GM21360 (cell line): ENCODE measurements at regions not wholly inside any gene's neighbourhood (a gene's known extent, or its start where the extent isn't known, plus 50 kb on each side); places are given as distances from the start of the nearest gene placed in this dataset.

ENCODE experiments used
- ATAC-seq: cut with Tn5 transposase; IDR thresholded peaks from one replicate; pipeline ENCODE4 v1.9.1; 2021; ENCODE audit warnings: mild to moderate bottlenecking, moderate library complexity; ENCODE audit not compliant: unreplicated experiment

GRCh38 chr9:73845954-73846690 lies 651.0 kb upstream of the RORB start:
- no peak for ATAC-seq

GRCh38 chr9:73847536-73847935 lies 649.6 kb upstream of the RORB start:
- ATAC-seq: no peak

DNA sequence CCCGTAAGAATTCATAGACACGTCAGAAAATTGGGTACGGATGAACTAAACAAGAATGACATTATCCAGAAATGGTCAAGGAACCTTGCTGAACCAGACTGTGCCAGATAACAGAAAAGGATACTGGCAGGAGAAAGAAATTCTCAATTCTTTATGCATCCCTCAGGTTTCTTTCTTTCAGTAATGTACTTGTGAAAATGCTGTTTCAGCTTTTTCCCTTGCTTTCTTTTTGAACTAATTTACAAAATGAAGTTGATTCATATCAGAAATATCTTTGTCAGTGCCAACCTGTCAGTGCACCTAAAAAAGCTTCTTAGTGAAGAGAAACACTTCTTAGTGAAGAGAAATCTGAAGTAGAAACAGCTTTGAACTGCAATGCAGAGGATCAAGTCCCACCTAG lies 643.6 kb upstream of the RORB start:
- no peak for ATAC-seq

DNA sequence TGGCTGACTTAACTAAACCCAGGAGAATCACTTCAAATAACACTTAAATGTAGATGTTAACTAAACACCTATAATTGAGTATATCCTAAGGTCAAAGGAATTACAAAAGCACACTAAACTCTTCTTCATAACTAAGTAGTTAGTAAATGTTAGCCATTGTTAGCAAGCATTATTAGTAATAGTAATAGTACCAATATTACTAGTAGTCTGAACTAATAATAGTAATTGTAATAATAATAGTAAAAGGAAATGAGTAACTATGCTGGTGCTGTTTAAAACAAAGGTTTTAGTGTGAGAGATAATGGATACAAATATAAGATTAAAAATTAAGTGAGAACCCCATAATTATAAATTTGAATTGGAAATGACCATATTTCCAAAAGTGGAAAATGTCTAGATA lies 641.9 kb upstream of the RORB start:
- no peak for ATAC-seq

DNA sequence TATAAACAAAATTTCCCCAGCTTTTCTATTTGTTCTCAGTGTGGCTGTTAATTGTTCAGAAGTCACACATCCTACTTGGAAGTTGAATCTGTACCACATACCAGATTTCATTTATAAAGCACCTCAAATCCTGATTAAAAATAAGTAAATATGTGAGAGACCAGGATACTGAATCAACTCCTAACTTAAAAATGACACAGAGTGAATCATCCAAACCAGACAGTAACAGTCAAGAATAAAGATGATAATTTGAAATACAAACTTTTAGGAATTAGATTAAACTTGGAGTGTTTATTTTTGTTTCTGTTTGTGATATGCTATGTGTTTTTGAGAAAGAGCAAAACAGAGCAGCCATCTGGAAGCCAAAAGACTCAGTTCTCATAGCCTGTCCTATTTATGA lies 633.2 kb upstream of the RORB start:
- no peak for ATAC-seq

GRCh38 chr9:73866451-73866850 lies 630.7 kb upstream of the RORB start:
- ATAC-seq: no peak

- no peak for ATAC-seq
Measured at GRCh38 chr9:73869264-73869663, 627.9 kb upstream of the RORB start.

GRCh38 chr9:73871636-73872035 lies 625.5 kb upstream of the RORB start:
- no peak for ATAC-seq

GRCh38 chr9:73872701-73873100 lies 624.4 kb upstream of the RORB start:
- no peak for ATAC-seq

GRCh38 chr9:73880101-73880500 lies 617.0 kb upstream of the RORB start:
- ATAC-seq: no peak

- no peak for ATAC-seq
Measured at GRCh38 chr9:73889023-73889422, 608.1 kb upstream of the RORB start.

DNA sequence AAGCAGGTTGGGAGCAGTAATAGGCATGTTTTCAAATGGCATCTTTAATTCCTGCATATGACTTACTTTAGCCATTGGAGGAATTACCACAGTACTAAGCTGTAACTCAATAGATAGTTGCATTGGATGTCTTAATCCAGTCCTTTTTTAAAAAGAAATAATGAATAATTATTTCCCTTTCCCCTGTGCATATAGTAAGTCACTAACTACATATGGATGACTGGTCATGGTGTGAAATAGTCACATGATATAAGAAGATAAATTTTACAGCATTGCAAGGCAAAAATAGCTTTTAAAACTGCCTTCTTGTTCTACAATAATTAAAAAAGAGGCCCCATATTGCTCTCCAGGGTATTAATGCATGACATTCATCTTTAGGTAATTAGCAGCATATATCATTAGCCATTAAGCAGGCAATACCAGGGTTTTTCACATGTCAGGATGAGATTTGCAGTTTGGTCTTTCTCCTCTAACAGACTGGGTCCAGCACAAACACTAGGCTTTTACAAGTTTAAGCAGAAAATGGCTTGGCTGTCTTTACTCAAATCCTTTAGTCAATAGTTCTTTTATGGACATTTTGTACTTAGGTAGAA lies 606.4 kb upstream of the RORB start:
- ATAC-seq: no peak

- ATAC-seq: no peak
Measured at GRCh38 chr9:73892335-73892734, 604.8 kb upstream of the RORB start.

GRCh38 chr9:73893230-73893629 lies 603.9 kb upstream of the RORB start:
- no peak for ATAC-seq

GRCh38 chr9:73896061-73896460 lies 601.1 kb upstream of the RORB start:
- no peak for ATAC-seq

DNA sequence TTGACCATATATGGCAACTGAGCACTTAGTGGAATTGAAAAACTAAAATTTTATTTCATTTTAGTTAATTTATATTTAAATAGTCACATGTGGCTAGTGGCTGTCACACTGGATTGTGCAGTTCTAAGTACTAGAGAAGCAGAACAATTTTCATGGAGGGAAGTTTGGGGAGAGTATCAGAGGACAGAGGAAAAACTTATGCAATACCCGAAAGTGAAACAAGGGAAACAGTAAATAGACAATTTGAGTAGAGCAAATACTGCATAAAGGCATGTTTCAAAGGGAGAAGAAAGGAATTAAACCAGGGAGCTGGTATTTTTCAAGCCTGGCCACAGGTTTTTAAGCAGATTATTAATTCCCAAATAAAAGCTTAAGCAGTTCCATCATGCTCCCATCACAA lies 590.5 kb upstream of the RORB start:
- ATAC-seq: no peak

DNA sequence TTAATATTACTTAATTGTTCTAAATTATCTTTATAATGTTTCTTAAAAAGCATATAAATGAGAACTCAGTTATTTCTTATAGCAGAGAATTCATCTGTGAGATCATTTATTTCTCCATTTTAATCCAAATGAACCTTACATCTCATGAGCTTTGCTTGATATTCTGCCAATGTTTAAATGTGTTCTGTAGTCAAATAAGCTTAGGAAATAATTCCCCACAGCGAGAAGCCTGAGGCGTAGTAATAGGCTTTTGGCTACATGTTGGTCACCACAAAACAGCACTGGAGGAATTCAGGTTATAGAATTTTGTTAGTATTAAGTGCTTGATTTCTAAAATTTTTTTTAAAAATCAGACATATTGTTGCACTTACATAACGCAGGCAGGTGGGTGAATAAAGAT lies 585.3 kb upstream of the RORB start:
- no peak for ATAC-seq

DNA sequence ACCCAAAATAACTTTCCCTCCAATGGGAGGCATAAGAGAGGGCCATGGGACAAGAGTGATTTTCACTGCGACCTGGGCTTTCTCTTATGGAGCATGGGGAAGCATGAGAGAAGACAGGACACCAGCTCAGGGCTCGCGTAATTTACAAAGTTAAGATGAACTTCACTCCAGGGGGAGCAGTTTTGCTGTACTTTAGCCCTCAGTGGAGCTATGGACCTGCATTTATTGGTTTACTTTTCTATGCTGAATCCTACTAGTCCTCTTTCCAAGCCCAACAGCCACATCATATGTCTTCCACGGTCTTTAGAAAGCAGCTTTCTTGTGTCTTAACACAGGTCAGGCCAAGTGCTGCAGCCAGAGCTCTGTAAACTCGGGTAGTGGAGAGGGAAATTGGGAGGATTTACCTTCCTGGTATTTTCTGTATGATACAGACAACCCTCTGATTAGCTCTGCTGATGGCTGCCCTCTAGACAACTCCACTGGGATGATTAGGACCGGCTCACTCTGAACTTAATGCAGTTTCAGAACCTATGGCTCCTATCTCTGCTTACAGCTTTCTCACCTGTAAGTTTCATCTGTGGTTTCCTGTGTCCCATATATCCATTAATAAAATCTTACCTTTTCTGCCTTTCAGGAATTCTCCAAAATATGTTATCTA lies 581.0 kb upstream of the RORB start:
- no peak for ATAC-seq

DNA sequence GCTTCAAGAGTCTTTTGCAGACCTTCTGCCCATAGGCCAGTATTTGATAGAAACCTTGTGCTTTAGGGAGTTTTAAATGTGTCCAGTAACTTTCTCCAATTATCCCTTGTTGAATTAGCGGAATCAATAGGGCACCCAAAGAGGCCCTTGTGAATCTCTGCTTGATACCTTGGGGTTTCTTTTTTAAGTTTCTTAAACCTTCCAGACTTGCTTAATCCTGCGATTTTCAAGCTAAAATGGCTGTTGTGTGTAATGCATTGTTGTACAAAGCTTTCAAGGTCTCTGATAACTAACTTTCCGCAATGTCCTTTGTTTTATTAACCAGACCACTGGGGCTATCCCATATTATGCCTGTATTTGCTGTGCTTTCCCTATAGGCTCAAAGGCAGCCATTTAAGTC lies 577.4 kb upstream of the RORB start:
- no peak for ATAC-seq

- ATAC-seq: no peak
Measured at GRCh38 chr9:73923796-73924195, 573.3 kb upstream of the RORB start.

DNA sequence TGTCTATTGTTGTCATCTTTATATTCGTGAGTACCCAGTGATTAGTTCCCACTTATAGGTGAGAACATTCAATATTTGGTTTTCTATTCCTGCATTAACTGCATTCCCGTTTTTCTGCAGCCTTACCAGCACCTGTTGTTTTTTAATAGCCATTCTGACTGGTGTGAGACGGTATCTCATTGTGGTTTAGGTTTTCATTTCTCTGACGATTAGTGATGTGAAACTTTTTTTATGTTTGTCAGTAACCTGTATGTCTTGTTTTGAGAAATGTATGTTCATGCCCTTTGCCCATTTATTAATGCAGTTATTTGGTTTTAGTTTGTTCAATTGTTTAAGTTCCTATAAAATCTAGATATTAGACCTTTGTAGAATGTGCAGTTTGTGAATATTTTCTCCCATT lies 546.0 kb upstream of the RORB start:
- ATAC-seq: no peak

DNA sequence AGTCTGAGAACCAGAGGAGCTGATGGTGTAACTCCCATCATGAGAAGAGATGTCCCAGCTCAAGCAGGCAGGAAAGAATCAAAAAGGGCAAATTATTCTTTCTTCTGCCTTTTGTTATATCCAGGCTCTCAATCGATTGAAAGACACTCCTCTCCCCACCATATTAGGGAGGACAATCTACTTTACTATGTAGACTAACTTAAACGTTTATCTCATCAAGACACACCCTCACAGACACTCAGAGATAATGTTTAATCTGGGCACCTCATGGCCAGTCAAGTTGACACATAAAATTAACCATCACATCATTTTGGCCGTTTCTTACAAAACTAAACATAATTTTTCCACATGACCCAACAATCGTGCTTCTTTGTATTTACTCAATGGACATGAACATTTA lies 534.3 kb upstream of the RORB start:
- ATAC-seq: no peak
